Right hindlimb (tissue), 1 donor: ENCODE measurements at regions not wholly inside any gene's neighbourhood (a gene's known extent, or its start where the extent isn't known, plus 50 kb on each side); places are given as distances from the start of the nearest gene placed in this dataset.

Experiments used
- DNase-seq: peaks from one replicate; pipeline ENCODE4 v3.0.0-alpha.2; 2018

- no peak for DNase-seq
Measured at GRCh38 chr13:97112446-97113152, 109.5 kb upstream of the MBNL2 start.

GRCh38 chr13:97113231-97114001, 108.7 kb upstream of the MBNL2 start:
- peak; percentile 49 for DNase-seq

- no peak for DNase-seq
Measured at GRCh38 chr13:97114651-97115050, 107.5 kb upstream of the MBNL2 start.

- DNase-seq = no peak
Measured at GRCh38 chr13:97116754-97117153, 105.4 kb upstream of the MBNL2 start.

- DNase-seq = no peak
Measured at GRCh38 chr13:97117388-97117910, 104.7 kb upstream of the MBNL2 start.

GRCh38 chr13:97119943-97120342, 102.2 kb upstream of the MBNL2 start:
- no peak for DNase-seq

- no peak for DNase-seq
Measured at GRCh38 chr13:97120346-97120745, 101.8 kb upstream of the MBNL2 start.

- DNase-seq = no peak
Measured at GRCh38 chr13:97120976-97121375, 101.2 kb upstream of the MBNL2 start.

GRCh38 chr13:97121894-97122293, 100.2 kb upstream of the MBNL2 start:
- no peak for DNase-seq

- DNase-seq = no peak
Measured at GRCh38 chr13:97122381-97122996, 99.6 kb upstream of the MBNL2 start.

GRCh38 chr13:97124206-97124605, 97.9 kb upstream of the MBNL2 start:
- no peak for DNase-seq

GRCh38 chr13:97124915-97125809, 97.0 kb upstream of the MBNL2 start:
- DNase-seq = peak; percentile 61

GRCh38 chr13:97125810-97126738, 96.1 kb upstream of the MBNL2 start:
- no peak for DNase-seq

- DNase-seq = no peak
Measured at GRCh38 chr13:97127842-97128241, 94.3 kb upstream of the MBNL2 start.

GRCh38 chr13:97130190-97130589, 91.9 kb upstream of the MBNL2 start:
- no peak for DNase-seq

GRCh38 chr13:97131447-97131846, 90.7 kb upstream of the MBNL2 start:
- no peak for DNase-seq

- no peak for DNase-seq
Measured at GRCh38 chr13:97133554-97133953, 88.6 kb upstream of the MBNL2 start.

GRCh38 chr13:97133955-97134354, 88.2 kb upstream of the MBNL2 start:
- no peak for DNase-seq

- no peak for DNase-seq
Measured at GRCh38 chr13:97134364-97135095, 87.6 kb upstream of the MBNL2 start.

GRCh38 chr13:97135883-97136282, 86.2 kb upstream of the MBNL2 start:
- DNase-seq = no peak

- DNase-seq = no peak
Measured at GRCh38 chr13:97136418-97136817, 85.7 kb upstream of the MBNL2 start.
